ENCODE measurements at regions not wholly inside any gene's neighbourhood (a gene's known extent, or its start where the extent isn't known, plus 50 kb on each side); places are given as distances from the start of the nearest gene placed in this dataset.

GRCh38 chr18:60445341-60445740 is 72.8 kb upstream of the MC4R start:
- no peak for DNase-seq (ENCODE audit: low spot score)
- intact Hi-C loops (cut with DNase I): no loop called here

GRCh38 chr18:60446821-60447220 is 74.2 kb upstream of the MC4R start:
- intact Hi-C loops (cut with DNase I): no loop called here
- no peak for DNase-seq (ENCODE audit: low spot score)

- no peak for DNase-seq (ENCODE audit: low spot score)
- intact Hi-C loops (cut with DNase I): no loop called here
Measured at GRCh38 chr18:60448487-60449267, 76.1 kb upstream of the MC4R start.

- DNase-seq (ENCODE audit: low spot score): no peak
Measured at GRCh38 chr18:60452421-60452820, 79.8 kb upstream of the MC4R start.

GRCh38 chr18:60466677-60467076 is 94.1 kb upstream of the MC4R start:
- intact Hi-C loops (cut with DNase I): no loop called here
- no peak for DNase-seq (ENCODE audit: low spot score)

More at GRCh38 chr18:60452421-60452820, 79.8 kb upstream of the MC4R start:
- intact Hi-C loops (cut with DNase I): no loop called here

GRCh38 chr18:60469387-60470100 is 97.0 kb upstream of the MC4R start:
- DNase-seq (ENCODE audit: low spot score): no peak
- intact Hi-C loops (cut with DNase I): no loop called here

- no peak for DNase-seq (ENCODE audit: low spot score)
- intact Hi-C loops (cut with DNase I): no loop called here
Measured at GRCh38 chr18:60471652-60472051, 99.1 kb upstream of the MC4R start.

- intact Hi-C loops (cut with DNase I): no loop called here
- DNase-seq (ENCODE audit: low spot score): no peak
Measured at GRCh38 chr18:60485201-60485600, 112.6 kb upstream of the MC4R start.

- intact Hi-C loops (cut with DNase I): no loop called here
- no peak for DNase-seq (ENCODE audit: low spot score)
Measured at GRCh38 chr18:60493066-60493465, 120.5 kb upstream of the MC4R start.

- intact Hi-C loops (cut with DNase I): no loop called here
- no peak for DNase-seq (ENCODE audit: low spot score)
Measured at GRCh38 chr18:60499675-60500074, 127.1 kb upstream of the MC4R start.

GRCh38 chr18:60500960-60501359 is 128.4 kb upstream of the MC4R start:
- no peak for DNase-seq (ENCODE audit: low spot score)
- intact Hi-C loops (cut with DNase I): no loop called here

GRCh38 chr18:60502591-60502990 is 130.0 kb upstream of the MC4R start:
- intact Hi-C loops (cut with DNase I): no loop called here
- no peak for DNase-seq (ENCODE audit: low spot score)

GRCh38 chr18:60503199-60503598 is 130.6 kb upstream of the MC4R start:
- intact Hi-C loops (cut with DNase I): no loop called here
- DNase-seq (ENCODE audit: low spot score): no peak

- intact Hi-C loops (cut with DNase I): no loop called here
- no peak for DNase-seq (ENCODE audit: low spot score)
Measured at GRCh38 chr18:60506190-60506589, 133.6 kb upstream of the MC4R start.

- no peak for DNase-seq (ENCODE audit: low spot score)
- intact Hi-C loops (cut with DNase I): no loop called here
Measured at GRCh38 chr18:60506682-60507081, 134.1 kb upstream of the MC4R start.

- DNase-seq (ENCODE audit: low spot score): no peak
- intact Hi-C loops (cut with DNase I): no loop called here
Measured at GRCh38 chr18:60508108-60508507, 135.5 kb upstream of the MC4R start.

- intact Hi-C loops (cut with DNase I): no loop called here
Measured at GRCh38 chr18:60534538-60534937, 162.0 kb upstream of the MC4R start.

GRCh38 chr18:60537074-60537473 is 164.5 kb upstream of the MC4R start:
- intact Hi-C loops (cut with DNase I): no loop called here
- no peak for DNase-seq (ENCODE audit: low spot score)

More at GRCh38 chr18:60534538-60534937, 162.0 kb upstream of the MC4R start:
- DNase-seq (ENCODE audit: low spot score): no peak

GRCh38 chr18:60538891-60539290 is 166.3 kb upstream of the MC4R start:
- intact Hi-C loops (cut with DNase I): no loop called here
- no peak for DNase-seq (ENCODE audit: low spot score)

- no peak for DNase-seq (ENCODE audit: low spot score)
- intact Hi-C loops (cut with DNase I): no loop called here
Measured at GRCh38 chr18:60541661-60542060, 169.1 kb upstream of the MC4R start.

- DNase-seq (ENCODE audit: low spot score): no peak
- intact Hi-C loops (cut with DNase I): no loop called here
Measured at GRCh38 chr18:60543646-60544045, 171.1 kb upstream of the MC4R start.
